SK-N-MC (cell line): ENCODE measurements at regions not wholly inside any gene's neighbourhood (a gene's known extent, or its start where the extent isn't known, plus 50 kb on each side); places are given as distances from the start of the nearest gene placed in this dataset.

ENCODE experiments used
- EZH2 ChIP-seq: fragments of 200-600 bp; sonication (generic); IDR thresholded peaks from one replicate; pipeline ENCODE4 v1.6.1; 2017; ENCODE audit warnings: antibody characterized with exemption
- POLR2AphosphoS5 ChIP-seq: IDR thresholded peaks from 2 replicates; pipeline ENCODE4 v1.6.1; 2012; ENCODE audit warnings: mild to moderate bottlenecking, low read depth, low read length, borderline replicate concordance

DNA sequence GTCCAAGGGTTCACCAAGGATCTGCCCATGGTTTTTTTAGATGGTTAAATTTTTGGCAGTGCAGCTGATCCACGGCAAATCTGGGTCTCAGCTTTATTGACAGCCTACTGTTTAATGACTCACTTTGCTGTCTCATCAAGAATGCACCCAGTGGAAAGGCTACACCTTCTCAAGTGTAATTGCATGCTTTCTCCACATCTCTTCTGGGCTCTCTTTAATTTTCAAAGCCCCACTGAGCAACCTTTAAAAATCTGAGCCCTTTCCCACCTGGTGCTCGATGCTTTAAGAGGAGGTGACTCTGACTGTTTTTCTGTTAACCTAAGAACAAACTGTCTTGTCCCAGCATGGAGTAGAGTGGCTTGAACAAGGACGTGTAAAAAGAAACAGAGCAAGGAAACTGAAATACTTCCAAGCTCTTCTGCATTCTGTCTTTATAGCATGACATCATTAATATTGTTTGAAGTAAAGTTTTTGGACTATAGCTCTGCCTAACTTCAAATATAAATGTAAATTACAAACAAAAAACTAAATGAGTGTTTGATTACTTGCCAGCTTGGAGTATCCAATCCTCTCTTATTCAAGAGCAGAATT lies 214.2 kb upstream of the KRR1 start:
- TF ChIP-seq EZH2 = no peak
- TF ChIP-seq POLR2AphosphoS5 = no peak
